Progenitor cell of endocrine pancreas (in vitro differentiated cells): ENCODE measurements at regions not wholly inside any gene's neighbourhood (a gene's known extent, or its start where the extent isn't known, plus 50 kb on each side); places are given as distances from the start of the nearest gene placed in this dataset.
"Not testable (repeated sequence)": the region's sequence is repeated elsewhere in the genome, so short reads cannot be mapped to it uniquely, and the experiment has no call there.

Experiments
- DNase-seq: peaks from one replicate; pipeline ENCODE4 v3.0.0; 2021; ENCODE audit warnings: low spot score; ENCODE audit not compliant: unreplicated experiment
- H3K27ac Mint-ChIP-seq: 2 replicates; pipeline ENCODE4 v1.8.0; 2021; ENCODE audit warnings: mild to moderate bottlenecking, moderate library complexity, mixed read lengths
- H3K27me3 Mint-ChIP-seq: 2 replicates; pipeline ENCODE4 v1.8.0; 2021; ENCODE audit warnings: mixed read lengths
- H3K36me3 Mint-ChIP-seq: 2 replicates; pipeline ENCODE4 v1.8.0; 2022; ENCODE audit warnings: mixed read lengths; ENCODE audit not compliant: insufficient read depth
- H3K4me1 Mint-ChIP-seq: 2 replicates; pipeline ENCODE4 v1.8.0; 2021; ENCODE audit warnings: low read depth, mixed read lengths
- H3K4me3 Mint-ChIP-seq: 2 replicates; pipeline ENCODE4 v1.8.0; 2021; ENCODE audit warnings: low read depth, mild to moderate bottlenecking, moderate library complexity, mixed read lengths
- H3K9me3 Mint-ChIP-seq: 2 replicates; pipeline ENCODE4 v1.8.0; 2021; ENCODE audit warnings: low read depth, mixed read lengths
- CTCF ChIP-seq: fragments of 200-600 bp; sonication (generic); IDR thresholded peaks from one replicate; pipeline ENCODE4 v1.5.0; 2021; ENCODE audit warnings: antibody characterized with exemption, mild to moderate bottlenecking; ENCODE audit not compliant: unreplicated experiment

GRCh38 chr11:44470854-44471253 is 94.6 kb upstream of the CD82 start:
- Mint-ChIP-seq H3K36me3 (no peaks in the 10 kb centered on the region), H3K27ac (no peak overlapping the region), H3K9me3 (peaks cover under 1% of the 10 kb centered on the region), H3K4me1 (no peaks in the 10 kb centered on the region), H3K4me3 (no peak overlapping the region), H3K27me3 (peaks cover 37% of the 10 kb centered on the region)
- no peak for TF ChIP-seq CTCF
- DNase-seq, result no peak

DNA sequence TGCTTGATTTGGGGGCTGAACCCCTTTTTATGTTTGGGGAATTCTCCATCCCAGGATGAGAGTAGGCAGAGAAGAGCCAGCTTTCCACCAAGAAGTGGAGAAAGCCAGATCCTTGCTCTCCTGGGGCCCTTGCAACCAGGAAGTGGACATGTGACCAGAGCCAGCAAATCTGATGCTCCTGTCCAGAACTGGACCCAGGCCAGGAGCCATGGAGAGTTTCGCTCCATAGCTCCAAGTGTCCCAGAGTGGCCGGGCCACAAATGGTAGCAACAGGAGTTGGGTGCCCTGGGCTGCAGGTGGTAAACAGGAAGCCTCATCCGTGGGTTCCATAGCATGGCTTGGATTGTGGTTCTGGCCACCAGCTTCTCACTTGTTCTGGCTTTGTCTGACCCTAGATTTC is 93.9 kb upstream of the CD82 start:
- H3K9me3 Mint-ChIP-seq, result peaks cover 3% of the 10 kb centered on the region
- H3K4me1 Mint-ChIP-seq, result no peaks in the 10 kb centered on the region
- H3K27ac Mint-ChIP-seq, result no peak overlapping the region
- no peaks in the 10 kb centered on the region for H3K36me3 Mint-ChIP-seq
- no peak for DNase-seq
- peaks cover 43% of the 10 kb centered on the region for H3K27me3 Mint-ChIP-seq
- no peak overlapping the region for H3K4me3 Mint-ChIP-seq
- TF ChIP-seq CTCF, result no peak

- Mint-ChIP-seq H3K4me3 (no peak overlapping the region), H3K27ac (no peak overlapping the region), H3K4me1 (no peaks in the 10 kb centered on the region), H3K27me3 (peaks cover 38% of the 10 kb centered on the region), H3K9me3 (peaks cover 5% of the 10 kb centered on the region), H3K36me3 (no peaks in the 10 kb centered on the region)
- TF ChIP-seq CTCF, result no peak
- no peak for DNase-seq
Measured at GRCh38 chr11:44472916-44473315, 92.5 kb upstream of the CD82 start.

GRCh38 chr11:44474702-44475101 is 90.8 kb upstream of the CD82 start:
- H3K36me3 Mint-ChIP-seq, result no peaks in the 10 kb centered on the region
- TF ChIP-seq CTCF, result no peak
- peaks cover 33% of the 10 kb centered on the region for H3K27me3 Mint-ChIP-seq
- peaks cover 5% of the 10 kb centered on the region for H3K9me3 Mint-ChIP-seq
- H3K27ac Mint-ChIP-seq, result no peak overlapping the region
- no peak for DNase-seq
- no peak overlapping the region for H3K4me3 Mint-ChIP-seq
- H3K4me1 Mint-ChIP-seq, result no peaks in the 10 kb centered on the region

GRCh38 chr11:44475114-44475686 is 90.3 kb upstream of the CD82 start:
- Mint-ChIP-seq H3K9me3 (peaks cover 5% of the 10 kb centered on the region), H3K27ac (no peak overlapping the region), H3K4me3 (no peak overlapping the region), H3K27me3 (peaks cover 28% of the 10 kb centered on the region), H3K4me1 (no peaks in the 10 kb centered on the region), H3K36me3 (no peaks in the 10 kb centered on the region)
- TF ChIP-seq CTCF, result no peak
- no peak for DNase-seq

DNA sequence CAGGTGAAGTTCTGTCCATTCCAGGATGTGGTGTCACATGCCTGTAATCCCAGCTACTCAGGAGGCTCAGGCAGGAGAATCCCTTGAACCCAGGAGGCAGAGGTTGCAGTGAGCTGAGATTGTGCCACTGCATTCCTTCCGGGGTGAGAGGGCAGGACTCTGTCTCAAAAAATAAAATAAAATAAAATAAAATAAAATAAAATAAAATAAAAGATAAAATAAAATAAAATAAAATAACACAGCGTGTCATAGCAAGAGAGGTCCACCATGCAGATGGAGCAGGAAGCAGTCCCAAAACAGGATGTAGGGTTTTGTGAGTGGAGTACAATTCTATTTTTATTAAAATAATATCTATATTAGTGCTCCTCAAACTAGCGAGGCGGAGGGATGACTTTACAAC is 83.1 kb upstream of the CD82 start:
- H3K4me1 Mint-ChIP-seq, H3K27ac Mint-ChIP-seq, DNase-seq, H3K27me3 Mint-ChIP-seq, H3K9me3 Mint-ChIP-seq, H3K4me3 Mint-ChIP-seq, H3K36me3 Mint-ChIP-seq: not testable (repeated sequence)
